SU-DHL-6 (cell line): ENCODE measurements at regions not wholly inside any gene's neighbourhood (a gene's known extent, or its start where the extent isn't known, plus 50 kb on each side); places are given as distances from the start of the nearest gene placed in this dataset.

Experiments
- H2AFZ ChIP-seq: fragments of 200-600 bp; sonication (generic); 2 replicates; pipeline ENCODE4 v1.6.1; 2014; ENCODE audit warnings: low read depth, mild to moderate bottlenecking, moderate library complexity, mixed read lengths, antibody characterized with exemption, low read length; ENCODE audit not compliant: severe bottlenecking
- H3F3A ChIP-seq: fragments of 200-600 bp; shearing (Covaris generic); 2 replicates; pipeline ENCODE4 v1.6.0; 2016; ENCODE audit warnings: antibody characterized with exemption, mild to moderate bottlenecking; ENCODE audit not compliant: insufficient read depth
- H3K27ac ChIP-seq: fragments of 200-600 bp; sonication (generic); 2 replicates; pipeline ENCODE4 v1.5.1; 2016; ENCODE audit warnings: low read depth, mild to moderate bottlenecking, low read length, moderate library complexity, mixed read lengths
- H3K27me3 ChIP-seq: fragments of 200-600 bp; sonication (generic), shearing (Covaris generic); 2 replicates; pipeline ENCODE4 v1.6.0; 2014; ENCODE audit warnings: mild to moderate bottlenecking, low read length
- H3K36me3 ChIP-seq: fragments of 200-600 bp; sonication (generic); 2 replicates; pipeline ENCODE4 v1.6.1; 2014; ENCODE audit warnings: mild to moderate bottlenecking, low read length, mixed read lengths
- H3K4me2 ChIP-seq: fragments of 300-600, 200-600 bp; shearing (Covaris generic), sonication (generic); 2 replicates; pipeline ENCODE4 v1.6.0; 2014; ENCODE audit warnings: low read length, low read depth, mild to moderate bottlenecking; ENCODE audit not compliant: poor library complexity, severe bottlenecking
- H3K4me3 ChIP-seq: fragments of 200-600 bp; sonication (generic); 2 replicates; pipeline ENCODE4 v1.5.1; 2014; ENCODE audit warnings: antibody characterized with exemption, low read length, mild to moderate bottlenecking, mixed read lengths; ENCODE audit not compliant: insufficient read depth, poor library complexity, severe bottlenecking
- H3K79me2 ChIP-seq: fragments of 200-600 bp; sonication (generic); 2 replicates; pipeline ENCODE4 v1.6.1; 2014; ENCODE audit warnings: mild to moderate bottlenecking, low read length, moderate library complexity; ENCODE audit not compliant: insufficient read depth
- H3K9ac ChIP-seq: fragments of 200-600 bp; sonication (generic); 2 replicates; pipeline ENCODE4 v1.7.0; 2014; ENCODE audit warnings: mild to moderate bottlenecking, low read length
- H3K9me2 ChIP-seq: fragments of 200-600 bp; sonication (generic); replicated peaks from 2 replicates; pipeline ENCODE4 v1.6.1; 2014; ENCODE audit warnings: low read length; ENCODE audit not compliant: insufficient read depth
- H3K9me3 ChIP-seq: fragments of 200-600 bp; sonication (generic); 2 replicates; pipeline ENCODE4 v1.6.1; 2014; ENCODE audit warnings: low read length, mixed read lengths; ENCODE audit not compliant: insufficient read depth
- H4K20me1 ChIP-seq: fragments of 200-600 bp; sonication (generic); 2 replicates; pipeline ENCODE4 v1.6.1; 2014; ENCODE audit warnings: low read depth, mild to moderate bottlenecking, antibody characterized with exemption, low read length, moderate library complexity, mixed read lengths
- EZH2phosphoT487 ChIP-seq: fragments of 200-600 bp; sonication (generic), shearing (Covaris generic); conservative IDR thresholded peaks from 2 replicates; pipeline ENCODE4 v1.6.1; 2018; ENCODE audit warnings: mild to moderate bottlenecking, antibody characterized with exemption, low read length, moderate library complexity, mixed read lengths
- TF ChIP-seq, protein P1 (sequence below): fragments of 200-600 bp; sonication (generic); IDR thresholded peaks from one replicate; pipeline ENCODE4 v1.5.1; 2017; ENCODE audit warnings: antibody characterized with exemption, mild to moderate bottlenecking, low read length, moderate library complexity; ENCODE audit not compliant: insufficient read depth, poor library complexity, severe bottlenecking

- Histone ChIP-seq H3K4me3 (no peak overlapping the region), H3F3A (no peaks in the 10 kb centered on the region), H3K9me2 (no peaks in the 10 kb centered on the region), H2AFZ (no peak overlapping the region), H4K20me1 (no peaks in the 10 kb centered on the region), H3K27ac (no peak overlapping the region), H3K9me3 (no peaks in the 10 kb centered on the region), H3K4me2 (no peak overlapping the region), H3K9ac (no peak overlapping the region), H3K79me2 (no peaks in the 10 kb centered on the region), H3K27me3 (no peaks in the 10 kb centered on the region), H3K36me3 (no peaks in the 10 kb centered on the region)
- no peak for TF ChIP-seq EZH2phosphoT487
- TF ChIP-seq, protein P1, sequence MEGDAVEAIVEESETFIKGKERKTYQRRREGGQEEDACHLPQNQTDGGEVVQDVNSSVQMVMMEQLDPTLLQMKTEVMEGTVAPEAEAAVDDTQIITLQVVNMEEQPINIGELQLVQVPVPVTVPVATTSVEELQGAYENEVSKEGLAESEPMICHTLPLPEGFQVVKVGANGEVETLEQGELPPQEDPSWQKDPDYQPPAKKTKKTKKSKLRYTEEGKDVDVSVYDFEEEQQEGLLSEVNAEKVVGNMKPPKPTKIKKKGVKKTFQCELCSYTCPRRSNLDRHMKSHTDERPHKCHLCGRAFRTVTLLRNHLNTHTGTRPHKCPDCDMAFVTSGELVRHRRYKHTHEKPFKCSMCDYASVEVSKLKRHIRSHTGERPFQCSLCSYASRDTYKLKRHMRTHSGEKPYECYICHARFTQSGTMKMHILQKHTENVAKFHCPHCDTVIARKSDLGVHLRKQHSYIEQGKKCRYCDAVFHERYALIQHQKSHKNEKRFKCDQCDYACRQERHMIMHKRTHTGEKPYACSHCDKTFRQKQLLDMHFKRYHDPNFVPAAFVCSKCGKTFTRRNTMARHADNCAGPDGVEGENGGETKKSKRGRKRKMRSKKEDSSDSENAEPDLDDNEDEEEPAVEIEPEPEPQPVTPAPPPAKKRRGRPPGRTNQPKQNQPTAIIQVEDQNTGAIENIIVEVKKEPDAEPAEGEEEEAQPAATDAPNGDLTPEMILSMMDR = no peak
These were observed 165.1 kb upstream of the PRR16 start for GRCh38 chr5:120298981-120299380.

DNA sequence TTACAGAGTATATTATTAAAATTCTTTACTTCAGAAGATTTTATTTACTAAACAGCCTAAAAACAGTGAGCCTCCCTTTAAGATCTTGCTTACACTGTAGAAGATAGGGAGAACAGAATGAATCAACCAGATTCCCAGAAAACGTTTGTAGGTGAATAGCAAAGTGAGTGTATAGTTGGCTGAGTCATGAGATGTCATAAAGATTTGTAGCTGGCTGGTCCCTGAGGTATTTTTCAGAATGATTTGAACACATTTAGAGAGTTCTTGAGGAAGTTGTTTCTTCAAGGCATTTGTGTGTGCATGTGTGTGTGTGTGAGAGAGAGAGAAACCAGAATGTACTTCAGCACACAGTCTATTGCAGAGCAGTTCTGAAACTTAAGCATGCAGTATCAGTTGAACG is 159.4 kb upstream of the PRR16 start:
- Histone ChIP-seq H3K27me3 (no peaks in the 10 kb centered on the region), H3K27ac (no peak overlapping the region), H3K4me3 (no peak overlapping the region), H3K9me2 (no peaks in the 10 kb centered on the region), H3K4me2 (no peak overlapping the region), H3K9ac (no peak overlapping the region), H3K36me3 (no peaks in the 10 kb centered on the region), H3K9me3 (no peaks in the 10 kb centered on the region), H2AFZ (no peak overlapping the region), H4K20me1 (no peaks in the 10 kb centered on the region), H3K79me2 (no peaks in the 10 kb centered on the region), H3F3A (no peaks in the 10 kb centered on the region)
- TF ChIP-seq EZH2phosphoT487 = no peak
- TF ChIP-seq, protein P1 = no peak

GRCh38 chr5:120306303-120306702 is 157.8 kb upstream of the PRR16 start:
- H3K27ac ChIP-seq = no peak overlapping the region
- no peaks in the 10 kb centered on the region for H3K27me3 ChIP-seq
- H3K9me2 ChIP-seq = no peaks in the 10 kb centered on the region
- TF ChIP-seq, protein P1 = no peak
- no peak for TF ChIP-seq EZH2phosphoT487
- no peaks in the 10 kb centered on the region for H3K79me2 ChIP-seq
- H3K9me3 ChIP-seq = no peaks in the 10 kb centered on the region
- H3K4me2 ChIP-seq = no peak overlapping the region
- no peak overlapping the region for H2AFZ ChIP-seq
- H4K20me1 ChIP-seq = no peaks in the 10 kb centered on the region
- no peaks in the 10 kb centered on the region for H3K36me3 ChIP-seq
- H3F3A ChIP-seq = no peaks in the 10 kb centered on the region
- no peak overlapping the region for H3K4me3 ChIP-seq
- H3K9ac ChIP-seq = no peak overlapping the region
